ENCODE measurements at regions not wholly inside any gene's neighbourhood (a gene's known extent, or its start where the extent isn't known, plus 50 kb on each side); places are given as distances from the start of the nearest gene placed in this dataset.
"Not testable (repeated sequence)": the region's sequence is repeated elsewhere in the genome, so short reads cannot be mapped to it uniquely, and the experiment has no call there.

DNA sequence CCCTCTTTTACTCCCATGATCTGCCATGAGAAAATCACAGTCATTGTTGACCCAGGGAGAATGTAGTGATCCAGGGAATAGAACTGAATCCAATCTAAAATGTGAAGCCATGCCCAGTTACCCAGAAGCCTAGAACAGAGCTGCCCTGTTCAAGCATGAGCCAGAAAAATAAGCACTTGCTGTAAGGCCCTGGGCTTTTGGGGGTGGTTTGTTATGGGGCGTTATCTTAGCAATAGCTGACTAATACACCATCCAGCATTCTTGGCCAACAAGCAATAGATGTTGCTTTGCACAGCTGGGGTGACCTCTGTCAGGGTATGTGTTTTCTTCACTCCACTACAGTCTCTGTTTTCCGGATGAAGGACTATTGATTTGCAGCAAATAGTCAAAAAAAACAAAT lies 120.4 kb downstream of the ZFP64 start:
- no peak for ATAC-seq (ENCODE audit: low read depth in 2 of 2)
- Mint-ChIP-seq H3K27ac (no peak overlapping the region), H3K27me3 (no peaks in the 10 kb centered on the region), H3K4me1 (no peaks in the 10 kb centered on the region), H3K4me3 (no peak overlapping the region), H3K36me3 (peaks cover 0 to under 1% of the 10 kb centered on the region in 2 donors), H3K9me3 (peaks cover 0 to 3% (median 0%) of the 10 kb centered on the region in 7 donors)
- DNase-seq, result no peak

DNA sequence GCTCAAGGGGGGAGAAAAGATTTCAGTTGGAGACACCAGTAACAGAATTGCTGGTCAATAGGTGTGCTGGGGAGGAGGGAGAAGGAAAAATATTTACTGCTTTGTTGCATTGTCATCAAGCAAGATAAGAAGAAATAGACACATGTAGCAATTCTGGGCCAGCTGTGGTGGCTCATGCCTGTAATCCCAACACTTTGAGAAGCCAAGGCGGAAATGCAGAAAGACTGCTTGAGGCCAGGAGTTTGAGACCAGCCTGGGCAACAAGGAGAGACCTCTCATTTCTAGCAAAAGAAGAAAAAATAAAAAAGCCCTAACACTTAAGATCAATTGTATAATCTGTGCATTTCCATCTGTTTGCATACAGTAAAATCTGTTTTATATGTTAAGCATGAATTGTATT lies 126.6 kb downstream of the ZFP64 start:
- DNase-seq, result no peak
- Mint-ChIP-seq H3K4me3 (no peak overlapping the region), H3K36me3 (peaks cover 5 to 8% of the 10 kb centered on the region in 2 donors), H3K4me1 (no peaks in the 10 kb centered on the region), H3K9me3 (peaks cover 0 to 9% (median 4%) of the 10 kb centered on the region in 7 donors), H3K27ac (no peak overlapping the region), H3K27me3 (no peaks in the 10 kb centered on the region)
- ATAC-seq (ENCODE audit: low read depth in 2 of 2), result no peak

DNA sequence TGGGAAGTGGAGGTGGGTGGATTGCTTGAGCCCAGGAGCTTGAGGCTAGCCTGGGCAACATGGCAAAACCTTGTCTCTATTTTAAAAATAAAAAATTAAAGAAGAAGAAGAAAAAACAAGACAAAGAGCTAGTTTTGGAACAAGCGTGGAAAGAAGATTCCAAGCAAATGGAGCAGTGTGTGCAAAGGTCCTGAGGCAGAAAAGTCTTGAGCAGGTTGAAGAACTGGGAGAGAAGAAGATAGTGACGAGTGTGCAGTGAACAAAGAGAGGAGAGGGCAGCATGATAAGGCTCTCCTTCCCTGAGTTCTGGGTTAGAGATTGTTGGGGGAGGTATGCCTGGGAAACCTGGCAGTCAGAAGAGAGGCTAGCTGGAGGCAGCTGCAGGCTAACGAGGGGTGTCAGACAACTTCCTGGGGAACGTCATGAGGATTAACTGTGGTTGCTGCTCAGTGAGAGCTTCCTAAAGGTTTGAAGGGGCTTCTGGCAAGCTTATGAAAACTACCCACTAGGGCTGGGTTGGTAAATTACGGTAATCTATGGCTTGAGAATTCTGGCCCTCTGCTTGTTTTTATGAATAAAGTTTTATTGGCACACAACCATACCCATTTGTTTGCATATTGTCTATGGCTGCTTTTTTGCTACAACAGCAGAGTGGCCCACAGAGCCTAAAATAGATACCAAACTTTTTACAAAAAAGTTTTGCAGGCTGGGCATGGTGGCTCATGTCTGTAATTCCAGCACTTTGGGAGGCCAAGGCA lies 128.9 kb downstream of the ZFP64 start:
- peaks cover 5 to 8% of the 10 kb centered on the region in 2 donors for H3K36me3 Mint-ChIP-seq
- no peaks in the 10 kb centered on the region for H3K27me3 Mint-ChIP-seq
- ATAC-seq (ENCODE audit: low read depth in 2 of 2) (no peak), DNase-seq (no peak)
- no peaks in the 10 kb centered on the region for H3K4me1 Mint-ChIP-seq
- H3K9me3 Mint-ChIP-seq, result peaks cover 0 to 9% (median 5%) of the 10 kb centered on the region in 7 donors
- no peak overlapping the region for H3K4me3 Mint-ChIP-seq
- no peak overlapping the region for H3K27ac Mint-ChIP-seq

DNA sequence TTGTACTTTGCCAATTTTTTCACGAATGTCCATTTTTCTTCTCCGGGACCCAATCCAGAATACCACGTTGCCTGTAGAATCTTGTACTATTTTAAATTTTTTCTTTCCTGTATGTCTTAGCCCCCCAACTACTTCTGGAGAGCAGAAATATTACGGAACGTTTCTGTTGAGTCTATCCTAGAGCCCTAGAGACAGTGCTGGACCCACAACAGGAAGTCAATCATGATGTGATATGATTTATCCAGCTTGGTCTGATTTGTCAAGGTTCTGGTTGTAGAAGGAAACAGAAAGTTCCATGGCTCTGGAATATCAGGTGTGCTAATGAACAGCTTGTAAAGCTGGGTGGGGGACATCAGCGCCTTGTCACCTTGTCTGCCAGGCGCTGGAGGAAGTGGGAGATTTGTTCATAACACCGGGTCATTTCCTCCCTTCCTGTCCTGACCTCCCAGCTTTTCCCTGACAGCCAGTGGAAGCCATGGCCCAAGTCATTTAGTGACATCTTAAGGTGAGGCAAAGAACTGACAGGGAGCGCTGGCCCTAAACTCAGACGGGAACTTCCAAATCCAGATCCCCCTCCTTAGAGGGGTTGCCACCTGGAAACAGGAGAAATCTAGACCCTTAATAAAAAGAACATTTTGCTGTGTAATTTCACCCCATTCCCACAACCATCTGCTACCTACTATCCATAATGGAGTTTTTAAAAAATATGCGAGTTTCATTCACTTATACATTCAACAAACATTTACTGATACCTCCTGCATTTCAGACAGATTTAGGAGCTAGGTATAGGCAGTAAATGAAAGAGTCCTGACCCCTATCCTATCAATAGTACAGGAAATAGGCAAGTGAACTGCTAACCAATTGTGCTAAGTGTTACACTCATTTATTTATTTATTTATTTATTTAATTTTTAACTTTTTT lies 130.5 kb downstream of the ZFP64 start:
- peaks cover 5 to 20% (median 16%) of the 10 kb centered on the region in 7 donors for H3K9me3 Mint-ChIP-seq
- ATAC-seq (ENCODE audit: low read depth in 2 of 2) (no peak), DNase-seq (no peak)
- no peaks in the 10 kb centered on the region for H3K4me1 Mint-ChIP-seq
- H3K27ac Mint-ChIP-seq, result no peak overlapping the region
- no peaks in the 10 kb centered on the region for H3K27me3 Mint-ChIP-seq
- no peak overlapping the region for H3K4me3 Mint-ChIP-seq
- H3K36me3 Mint-ChIP-seq, result peaks cover 13 to 17% of the 10 kb centered on the region in 2 donors

DNA sequence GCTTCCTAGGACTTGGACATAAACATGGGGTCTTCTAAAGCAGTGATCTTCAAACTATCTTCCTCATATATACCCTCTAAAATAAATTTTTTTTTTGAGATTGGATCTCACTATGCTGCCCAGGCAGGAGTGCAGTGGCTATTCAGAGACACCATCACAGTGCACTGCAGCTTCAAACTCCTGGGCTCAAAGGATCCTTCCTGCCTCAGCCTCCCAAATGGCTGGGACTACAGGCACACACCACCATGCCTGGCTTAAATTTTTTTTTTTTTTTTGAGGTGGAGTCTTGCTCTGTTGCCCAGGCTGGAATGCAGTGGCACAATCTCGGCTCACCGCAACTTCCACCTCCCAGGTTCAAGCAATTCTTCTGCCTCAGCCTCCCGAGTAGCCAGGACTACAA lies 134.4 kb downstream of the ZFP64 start:
- Mint-ChIP-seq H3K4me3 (peak overlapping the region in 1 of 8 donors; percentile 29), H3K36me3 (peaks cover 9 to 12% of the 10 kb centered on the region in 2 donors), H3K9me3 (peaks cover 5 to 23% (median 19%) of the 10 kb centered on the region in 7 donors)
- DNase-seq; H3K27ac Mint-ChIP-seq; H3K27me3 Mint-ChIP-seq; ATAC-seq (ENCODE audit: low read depth in 2 of 2); H3K4me1 Mint-ChIP-seq: not testable (repeated sequence)

DNA sequence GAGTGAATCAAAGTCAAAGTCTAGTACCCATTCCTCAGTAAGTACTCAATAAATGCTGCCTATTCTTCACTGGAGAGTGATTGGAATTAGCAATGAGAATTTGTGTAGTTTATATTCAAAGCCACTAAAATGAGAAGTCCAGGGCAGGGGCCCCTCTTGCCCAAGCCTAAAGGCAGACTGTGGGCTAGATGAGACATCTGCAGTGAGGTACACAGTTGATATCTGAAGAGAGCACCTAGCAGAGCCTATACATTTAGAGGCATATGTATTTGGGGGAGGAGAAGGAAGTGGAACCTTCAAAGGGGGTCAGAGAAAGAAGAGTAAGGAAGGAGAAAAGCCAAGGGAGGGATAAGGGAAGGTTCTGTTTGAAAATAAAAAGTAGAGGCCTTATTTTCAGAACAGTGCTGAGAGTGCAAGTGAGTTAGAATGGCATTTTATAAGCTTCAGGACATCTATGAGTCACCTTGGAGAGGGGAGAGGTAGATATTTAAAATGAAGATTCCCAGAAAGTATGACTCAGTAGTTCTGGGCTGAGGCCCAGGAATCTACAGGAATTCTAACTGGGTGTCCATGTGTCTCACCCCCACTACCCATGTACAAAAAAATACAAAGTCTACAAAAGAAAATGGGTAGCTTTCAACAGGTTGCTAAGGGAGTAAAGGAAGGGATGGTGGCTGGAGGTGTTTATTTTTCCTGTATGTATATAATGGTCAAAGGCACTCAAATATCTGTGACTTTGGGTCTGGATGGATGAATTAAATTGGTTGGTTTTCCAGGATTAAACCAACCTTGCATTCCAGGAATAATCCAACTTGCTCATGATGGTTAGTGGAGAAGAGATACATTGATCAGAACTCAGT lies 135.1 kb downstream of the ZFP64 start:
- peaks cover 9 to 11% of the 10 kb centered on the region in 2 donors for H3K36me3 Mint-ChIP-seq
- no peak overlapping the region for H3K27ac Mint-ChIP-seq
- DNase-seq (no peak), ATAC-seq (ENCODE audit: low read depth in 2 of 2) (no peak)
- no peaks in the 10 kb centered on the region for H3K27me3 Mint-ChIP-seq
- H3K9me3 Mint-ChIP-seq, result peaks cover 5 to 23% (median 19%) of the 10 kb centered on the region in 7 donors
- H3K4me1 Mint-ChIP-seq, result no peaks in the 10 kb centered on the region
- peak overlapping the region in 2 of 8 donors; percentile 29 to 79 for H3K4me3 Mint-ChIP-seq

DNA sequence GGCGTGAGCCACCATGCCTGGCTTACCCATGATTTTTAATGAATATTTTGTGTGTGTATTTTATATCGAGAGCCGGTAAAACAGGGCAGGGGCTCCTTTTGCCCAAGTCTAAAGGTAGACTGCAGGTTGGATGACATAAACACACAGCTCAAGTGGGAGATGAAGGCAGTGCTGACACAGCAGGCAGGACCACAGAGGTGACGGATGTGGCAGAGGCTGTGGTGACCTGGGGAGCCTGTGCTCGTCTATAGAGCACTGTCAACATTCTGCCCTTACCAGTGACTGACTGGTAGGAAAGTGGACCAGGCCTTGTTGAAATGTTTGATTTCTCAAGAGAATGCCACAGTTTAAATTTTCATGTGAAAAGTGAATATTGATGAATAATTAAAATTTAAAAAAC lies 137.5 kb downstream of the ZFP64 start:
- Mint-ChIP-seq H3K27ac (no peak overlapping the region), H3K36me3 (peaks cover 9 to 11% of the 10 kb centered on the region in 2 donors), H3K4me1 (no peaks in the 10 kb centered on the region), H3K4me3 (no peak overlapping the region), H3K27me3 (peaks cover 0 to 9% (median 6%) of the 10 kb centered on the region in 3 donors), H3K9me3 (peaks cover 5 to 23% (median 19%) of the 10 kb centered on the region in 7 donors)
- DNase-seq (no peak), ATAC-seq (ENCODE audit: low read depth in 2 of 2) (no peak)

DNA sequence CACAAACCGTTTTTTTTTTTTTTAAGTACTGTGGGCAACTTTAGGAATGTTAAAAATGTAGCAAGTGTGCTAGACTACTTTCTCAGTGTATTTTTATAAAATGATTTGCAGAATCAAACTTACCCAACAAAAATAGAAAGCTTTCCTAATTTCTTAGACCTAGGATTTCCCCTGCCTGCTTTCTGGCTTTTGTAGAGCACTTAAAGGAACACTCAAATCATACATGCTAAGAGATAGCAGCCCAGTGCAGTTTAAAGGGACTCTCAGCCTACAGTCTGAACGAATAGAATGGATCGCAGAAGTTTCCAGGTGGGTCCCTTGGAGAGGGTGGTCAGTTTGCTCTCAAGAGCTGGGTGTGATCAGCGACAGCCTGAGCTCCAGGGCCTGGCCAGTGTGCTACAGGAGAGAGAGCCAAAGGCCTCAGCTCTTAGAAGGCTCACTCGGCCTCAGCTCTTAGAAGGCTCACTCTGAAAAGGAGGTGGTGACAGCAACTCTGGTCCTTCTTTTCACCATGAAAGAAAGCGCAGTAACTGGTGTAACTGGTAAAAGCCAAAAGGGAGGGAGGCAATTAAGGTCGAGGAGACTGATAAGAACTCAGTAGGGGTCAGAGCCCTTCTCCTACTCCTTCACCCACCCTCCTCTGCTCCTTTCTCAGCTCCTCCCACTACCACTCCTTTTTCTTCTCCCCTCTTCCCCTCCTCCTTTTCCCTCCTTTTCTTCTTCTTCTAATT lies 142.4 kb downstream of the ZFP64 start:
- no peak for ATAC-seq (ENCODE audit: low read depth in 2 of 2)
- no peak for DNase-seq
- Mint-ChIP-seq H3K27me3 (peaks cover 7 to 14% (median 9%) of the 10 kb centered on the region in 3 donors), H3K36me3 (no peaks in the 10 kb centered on the region), H3K9me3 (no peaks in the 10 kb centered on the region), H3K4me3 (no peak overlapping the region), H3K4me1 (no peaks in the 10 kb centered on the region), H3K27ac (no peak overlapping the region)

DNA sequence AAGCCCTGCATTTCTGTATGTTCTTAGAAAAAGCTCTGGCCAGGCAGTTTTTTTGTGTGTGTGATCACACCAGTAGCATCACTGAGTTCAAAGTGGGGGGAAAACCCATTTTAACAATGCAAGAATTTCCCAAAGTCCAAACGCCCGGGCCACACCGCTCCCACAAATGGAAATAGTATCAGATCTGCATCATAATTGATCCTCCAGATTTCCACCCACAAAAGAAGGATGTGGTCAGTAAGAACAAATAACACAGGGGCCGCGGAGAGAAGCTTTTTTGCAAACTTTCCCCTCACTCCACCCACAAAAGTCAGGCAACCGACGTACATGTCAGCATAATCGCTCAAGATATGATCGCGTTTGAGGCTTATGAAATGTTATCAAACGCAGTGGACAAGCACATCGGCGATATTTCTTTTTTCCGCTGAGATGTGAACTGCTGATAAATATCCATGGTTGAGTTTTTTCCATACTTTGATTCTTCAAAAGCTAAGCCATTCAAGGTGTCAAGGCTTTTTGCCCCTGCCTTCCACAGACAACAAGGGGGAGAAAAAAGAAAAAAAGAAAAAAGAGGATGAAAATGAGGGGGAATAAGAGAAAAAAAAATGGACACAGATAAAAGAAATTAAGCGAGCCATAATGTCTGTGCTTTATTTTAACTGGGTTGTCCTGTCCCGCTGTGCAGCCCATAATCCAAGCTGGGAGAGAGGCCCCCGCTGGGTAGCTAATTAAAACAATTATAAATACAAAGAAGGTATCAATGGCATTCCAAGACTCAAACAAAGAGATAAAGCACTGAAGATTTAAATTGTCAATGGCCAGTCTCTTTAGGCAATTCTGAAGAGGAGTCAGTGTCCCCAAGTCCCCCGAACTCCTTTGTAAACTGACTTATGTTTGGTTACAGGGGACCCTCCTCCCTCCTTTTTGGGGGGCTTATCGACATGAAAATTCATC lies 143.5 kb downstream of the ZFP64 start:
- no peak for DNase-seq
- H3K4me1 Mint-ChIP-seq, result no peaks in the 10 kb centered on the region
- no peak overlapping the region for H3K27ac Mint-ChIP-seq
- H3K4me3 Mint-ChIP-seq, result no peak overlapping the region
- no peak for ATAC-seq (ENCODE audit: low read depth in 2 of 2)
- no peaks in the 10 kb centered on the region for H3K36me3 Mint-ChIP-seq
- H3K9me3 Mint-ChIP-seq, result no peaks in the 10 kb centered on the region
- H3K27me3 Mint-ChIP-seq, result peaks cover 7 to 14% (median 9%) of the 10 kb centered on the region in 3 donors

DNA sequence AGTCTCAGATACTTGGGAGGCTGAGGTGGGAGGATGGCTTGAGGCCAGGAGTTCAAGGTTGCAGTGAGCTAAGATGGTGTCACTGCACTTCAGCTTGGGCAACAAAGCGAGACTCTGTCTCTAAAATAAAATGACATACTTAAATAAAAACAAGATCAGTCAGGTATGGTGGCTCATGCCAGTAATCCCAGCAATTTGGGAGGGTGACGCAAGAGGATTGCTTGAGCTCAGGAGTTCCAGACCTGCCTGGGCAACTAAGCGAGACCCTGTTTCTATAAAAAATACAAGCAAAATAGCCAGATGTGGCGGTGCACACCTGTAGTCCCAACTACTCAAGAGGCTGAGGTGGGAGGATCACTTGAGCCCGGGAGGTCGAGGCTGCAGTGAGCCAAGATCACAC lies 149.6 kb downstream of the ZFP64 start:
- Mint-ChIP-seq H3K4me1 (no peaks in the 10 kb centered on the region), H3K9me3 (no peaks in the 10 kb centered on the region), H3K27ac (no peak overlapping the region), H3K27me3 (no peaks in the 10 kb centered on the region), H3K36me3 (no peaks in the 10 kb centered on the region), H3K4me3 (no peak overlapping the region)
- ATAC-seq (ENCODE audit: low read depth in 2 of 2) (no peak), DNase-seq (no peak)

DNA sequence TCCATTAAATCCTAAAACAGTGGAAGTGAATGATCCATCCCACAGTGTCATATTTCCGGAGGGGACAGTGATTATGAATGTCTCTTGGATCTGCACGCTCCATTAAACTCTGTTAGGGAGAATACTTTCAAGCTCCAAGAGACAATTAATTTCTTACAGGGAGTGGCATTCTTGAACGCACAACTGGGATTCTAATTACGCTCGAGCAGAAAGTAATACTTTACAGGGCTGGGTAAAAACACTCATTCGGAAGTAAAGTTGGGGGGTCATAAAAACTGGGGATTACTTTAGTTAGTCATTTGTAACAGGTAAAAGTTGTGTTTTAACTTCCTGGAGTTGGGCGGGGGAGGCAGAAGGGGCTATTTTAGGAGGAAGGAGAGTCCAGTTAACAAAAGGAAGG lies 151.8 kb downstream of the ZFP64 start:
- H3K36me3 Mint-ChIP-seq, result no peaks in the 10 kb centered on the region
- peak overlapping the region in 1 of 6 donors; percentile 45 for H3K27ac Mint-ChIP-seq
- no peak for DNase-seq
- no peaks in the 10 kb centered on the region for H3K9me3 Mint-ChIP-seq
- no peak for ATAC-seq (ENCODE audit: low read depth in 2 of 2)
- H3K4me1 Mint-ChIP-seq, result no peaks in the 10 kb centered on the region
- H3K27me3 Mint-ChIP-seq, result no peaks in the 10 kb centered on the region
- H3K4me3 Mint-ChIP-seq, result no peak overlapping the region

DNA sequence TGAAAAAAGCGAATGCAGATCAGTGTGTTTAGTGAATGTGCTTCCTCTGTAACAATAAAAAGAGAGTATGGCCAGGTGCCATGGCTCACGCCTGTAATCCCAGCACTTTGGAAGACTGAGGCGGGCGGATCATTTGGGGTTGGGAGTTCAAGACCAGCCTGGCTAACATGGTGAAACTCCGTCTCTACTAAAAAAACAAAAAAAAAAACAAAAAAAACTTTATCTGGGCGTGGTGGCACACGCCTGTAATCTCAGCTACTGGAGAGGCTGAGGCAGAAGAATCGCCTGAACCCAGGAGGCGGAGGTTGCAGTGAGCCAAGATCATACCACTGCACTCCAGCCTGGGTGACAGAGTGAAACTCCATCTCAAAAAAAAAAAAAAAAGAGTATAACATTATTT lies 152.9 kb downstream of the ZFP64 start:
- not testable (repeated sequence) for H3K4me1 Mint-ChIP-seq; H3K27ac Mint-ChIP-seq; H3K36me3 Mint-ChIP-seq; H3K9me3 Mint-ChIP-seq; H3K27me3 Mint-ChIP-seq; H3K4me3 Mint-ChIP-seq; DNase-seq; ATAC-seq (ENCODE audit: low read depth in 2 of 2)

All from naive B cell (primary cell).